D721Med (cell line): ENCODE measurements at regions not wholly inside any gene's neighbourhood (a gene's known extent, or its start where the extent isn't known, plus 50 kb on each side); places are given as distances from the start of the nearest gene placed in this dataset.

Experiments
- DNase-seq: peaks from one replicate; pipeline ENCODE4 v3.0.0; 2011; ENCODE audit warnings: low spot score; ENCODE audit not compliant: insufficient read length
- FAIRE-seq: peaks from 2 replicates; lab custom pipeline; 2011; peaks lifted over from hg19 to GRCh38; lab: Jason Lieb, UNC
- TF ChIP-seq, protein P1 (sequence below): IDR thresholded peaks from 2 replicates; pipeline ENCODE4 v1.5.1; 2012; ENCODE audit warnings: mild to moderate bottlenecking, control low read depth; ENCODE audit not compliant: insufficient read depth; ENCODE audit errors: missing control alignments

GRCh38 chr2:126781206-126781605 is 117.5 kb upstream of the TEX51 start:
- FAIRE-seq, result no peak
- TF ChIP-seq, protein P1, sequence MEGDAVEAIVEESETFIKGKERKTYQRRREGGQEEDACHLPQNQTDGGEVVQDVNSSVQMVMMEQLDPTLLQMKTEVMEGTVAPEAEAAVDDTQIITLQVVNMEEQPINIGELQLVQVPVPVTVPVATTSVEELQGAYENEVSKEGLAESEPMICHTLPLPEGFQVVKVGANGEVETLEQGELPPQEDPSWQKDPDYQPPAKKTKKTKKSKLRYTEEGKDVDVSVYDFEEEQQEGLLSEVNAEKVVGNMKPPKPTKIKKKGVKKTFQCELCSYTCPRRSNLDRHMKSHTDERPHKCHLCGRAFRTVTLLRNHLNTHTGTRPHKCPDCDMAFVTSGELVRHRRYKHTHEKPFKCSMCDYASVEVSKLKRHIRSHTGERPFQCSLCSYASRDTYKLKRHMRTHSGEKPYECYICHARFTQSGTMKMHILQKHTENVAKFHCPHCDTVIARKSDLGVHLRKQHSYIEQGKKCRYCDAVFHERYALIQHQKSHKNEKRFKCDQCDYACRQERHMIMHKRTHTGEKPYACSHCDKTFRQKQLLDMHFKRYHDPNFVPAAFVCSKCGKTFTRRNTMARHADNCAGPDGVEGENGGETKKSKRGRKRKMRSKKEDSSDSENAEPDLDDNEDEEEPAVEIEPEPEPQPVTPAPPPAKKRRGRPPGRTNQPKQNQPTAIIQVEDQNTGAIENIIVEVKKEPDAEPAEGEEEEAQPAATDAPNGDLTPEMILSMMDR, result no peak
- no peak for DNase-seq

DNA sequence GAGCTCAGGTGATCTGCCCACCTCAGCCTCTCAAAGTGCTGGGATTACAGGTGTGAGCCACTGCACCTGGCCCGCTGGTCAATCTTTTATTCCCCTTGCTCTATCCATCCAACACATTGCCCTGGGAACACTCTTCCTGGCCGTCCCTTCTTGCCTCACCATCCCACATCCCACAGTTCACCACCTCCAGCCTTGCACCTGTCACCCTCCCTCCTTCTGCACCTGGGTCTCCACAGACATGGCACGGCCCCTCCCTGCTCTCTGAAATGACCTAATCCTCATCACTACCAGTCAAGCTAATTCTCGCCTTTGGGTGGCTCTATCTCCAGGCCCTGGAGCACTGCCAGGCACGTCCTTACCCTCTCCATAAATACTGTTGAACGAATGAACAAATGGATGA is 116.9 kb upstream of the TEX51 start:
- TF ChIP-seq, protein P1, result no peak
- no peak for DNase-seq
- no peak for FAIRE-seq

- DNase-seq (no peak), FAIRE-seq (no peak)
- TF ChIP-seq, protein P1, result no peak
Observed at GRCh38 chr2:126782648-126783047, 116.0 kb upstream of the TEX51 start.

DNA sequence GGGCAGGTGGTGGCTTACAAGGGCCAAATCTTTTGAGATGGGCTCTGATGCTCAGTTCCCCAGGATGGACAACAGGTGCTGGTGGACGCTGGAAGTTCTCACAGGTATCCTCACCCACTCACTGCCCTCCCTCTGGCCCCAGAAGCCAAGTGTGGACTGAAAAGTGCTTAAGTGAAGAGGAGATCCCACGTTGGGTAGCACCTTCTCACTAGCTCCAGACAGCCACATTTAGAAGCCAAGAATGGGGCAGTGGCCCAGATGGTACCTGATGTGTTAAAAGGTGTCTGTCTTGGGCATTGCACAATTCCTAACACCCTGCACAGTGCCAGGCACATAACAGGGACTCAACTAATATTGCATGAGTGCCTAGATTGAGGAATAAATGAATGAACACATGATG is 115.3 kb upstream of the TEX51 start:
- DNase-seq (no peak), FAIRE-seq (no peak)
- TF ChIP-seq, protein P1, result no peak

DNA sequence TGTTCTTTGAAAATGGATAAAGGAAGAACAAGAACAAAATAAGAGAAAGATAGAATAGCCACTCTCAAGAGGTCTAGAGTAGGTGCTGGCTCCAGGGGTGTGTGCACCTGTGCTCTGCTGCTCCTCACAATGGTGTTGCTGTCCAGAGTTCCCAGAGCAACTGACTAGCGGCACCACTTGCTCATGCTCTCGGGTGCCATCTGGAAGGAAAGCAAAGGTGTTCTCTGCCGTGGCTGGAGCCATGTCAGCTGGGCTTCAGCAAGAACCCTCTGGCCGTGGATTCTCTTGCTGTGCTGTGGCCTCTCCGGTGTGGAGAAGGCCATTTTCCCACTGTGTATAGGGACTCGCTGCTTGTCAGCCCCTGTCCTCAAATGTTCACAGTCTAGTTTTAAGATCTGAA is 114.6 kb upstream of the TEX51 start:
- DNase-seq (no peak), FAIRE-seq (no peak)
- TF ChIP-seq, protein P1, result no peak

- FAIRE-seq, result no peak
- no peak for DNase-seq
Observed at GRCh38 chr2:126784621-126785020, 114.1 kb upstream of the TEX51 start.

DNA sequence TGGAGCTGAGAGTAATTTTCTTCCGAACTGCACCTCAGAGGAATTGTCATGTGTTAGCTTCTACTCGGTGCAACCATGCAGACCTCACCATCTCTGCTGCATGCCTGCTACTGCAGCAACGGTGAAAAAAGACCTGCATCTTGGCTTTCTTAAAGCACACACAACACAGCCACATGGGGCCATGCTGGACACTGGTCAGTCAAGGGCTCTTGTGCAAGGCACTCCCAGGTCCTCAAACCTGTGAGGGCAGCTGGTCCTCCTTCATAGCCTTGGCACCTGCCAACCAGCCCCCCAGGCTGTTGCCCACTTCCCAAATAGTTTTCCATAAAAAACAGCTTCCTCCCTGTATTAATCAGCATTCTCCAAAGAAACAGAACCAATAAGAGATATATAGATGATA is 113.5 kb upstream of the TEX51 start:
- TF ChIP-seq, protein P1, result no peak
- FAIRE-seq (no peak), DNase-seq (no peak)

More at GRCh38 chr2:126784621-126785020, 114.1 kb upstream of the TEX51 start:
- TF ChIP-seq, protein P1, result no peak
